ENCODE measurements at regions not wholly inside any gene's neighbourhood (a gene's known extent, or its start where the extent isn't known, plus 50 kb on each side); places are given as distances from the start of the nearest gene placed in this dataset.

DNA sequence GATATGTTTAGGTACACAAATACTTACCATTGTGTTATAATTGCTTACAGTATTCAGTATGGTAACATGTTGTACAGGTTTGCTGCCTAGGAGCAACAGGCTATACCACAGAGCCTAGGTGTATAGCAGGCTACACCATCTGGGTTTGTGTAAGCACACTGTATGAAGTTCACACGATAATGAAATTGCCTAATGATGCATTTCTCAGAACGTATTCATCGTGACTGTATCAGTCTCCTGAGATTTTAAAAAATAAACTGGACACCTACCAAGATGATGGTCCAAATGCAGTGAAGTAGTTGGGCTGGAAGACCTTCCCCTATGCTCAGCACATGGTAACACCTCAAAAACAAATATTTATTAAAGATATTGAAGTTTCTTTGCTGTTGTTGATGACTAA lies 103.3 kb upstream of the NFIB start:
- WGBS, 2 donors: 84 to 94% methylated on average over 3 of the region's 3 CpGs
- no peak for TF ChIP-seq EP300 (IDR thresholded peaks at IDR 0.05)
- no peak for TF ChIP-seq POLR2AphosphoS5 (IDR thresholded peaks at IDR 0.05)
- no peak for TF ChIP-seq POLR2A (IDR thresholded peaks at IDR 0.05)
- TF ChIP-seq CTCF (IDR thresholded peaks at IDR 0.05): no peak
- no peak for DNase-seq
- no peaks in the 10 kb centered on the region for H3K4me1 ChIP-seq
- H3K9me3 ChIP-seq: no peaks in the 10 kb centered on the region
- no peaks in the 10 kb centered on the region for H3K27me3 ChIP-seq
- H3K36me3 ChIP-seq: no peaks in the 10 kb centered on the region
- no peak overlapping the region for H3K27ac ChIP-seq
- peak in 1 of 2 donors; percentile 19 for ATAC-seq (ENCODE audit: low FRiP score in 2 of 2)
- H3K4me3 ChIP-seq: no peak overlapping the region

DNA sequence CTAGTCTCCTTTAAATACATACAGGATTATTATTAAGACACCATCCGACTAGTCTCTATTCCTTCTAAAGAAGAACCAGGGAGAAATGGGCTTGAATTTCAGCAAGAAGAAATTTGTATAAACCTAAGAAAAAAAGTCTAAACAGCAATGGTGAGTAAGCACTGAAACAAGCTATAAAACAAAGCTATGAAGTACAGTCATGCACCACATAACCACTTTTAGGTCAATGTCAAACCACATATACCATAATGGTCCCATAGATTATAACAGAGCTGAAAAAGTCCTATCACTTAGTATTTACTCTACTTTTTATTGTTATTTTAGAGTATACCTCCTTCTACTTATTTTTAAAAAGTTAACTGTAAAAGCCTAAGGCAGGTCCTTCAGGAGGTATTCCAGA lies 102.0 kb upstream of the NFIB start:
- no peak for DNase-seq
- H3K36me3 ChIP-seq: no peaks in the 10 kb centered on the region
- no peaks in the 10 kb centered on the region for H3K27me3 ChIP-seq
- H3K9me3 ChIP-seq: no peaks in the 10 kb centered on the region
- ATAC-seq (ENCODE audit: low FRiP score in 2 of 2): no peak
- H3K27ac ChIP-seq: no peak overlapping the region
- H3K4me3 ChIP-seq: no peak overlapping the region
- TF ChIP-seq POLR2AphosphoS5 (IDR thresholded peaks at IDR 0.05) (no peak), POLR2A (IDR thresholded peaks at IDR 0.05) (no peak), CTCF (IDR thresholded peaks at IDR 0.05) (no peak), EP300 (IDR thresholded peaks at IDR 0.05) (no peak)
- H3K4me1 ChIP-seq: no peaks in the 10 kb centered on the region
- WGBS, 2 donors: 96 to 97% methylated on average over 1 of the region's 1 CpG

GRCh38 chr9:14413812-14414211 lies 99.9 kb upstream of the NFIB start:
- ATAC-seq (ENCODE audit: low FRiP score in 2 of 2) (no peak), DNase-seq (no peak)
- H3K4me3 ChIP-seq: no peak overlapping the region
- H3K36me3 ChIP-seq: no peaks in the 10 kb centered on the region
- no peak overlapping the region for H3K27ac ChIP-seq
- TF ChIP-seq POLR2A (IDR thresholded peaks at IDR 0.05) (no peak), CTCF (IDR thresholded peaks at IDR 0.05) (no peak), POLR2AphosphoS5 (IDR thresholded peaks at IDR 0.05) (no peak), EP300 (IDR thresholded peaks at IDR 0.05) (no peak)
- no peaks in the 10 kb centered on the region for H3K4me1 ChIP-seq
- WGBS, 2 donors: 93% methylated on average over 6 of the region's 6 CpGs
- no peaks in the 10 kb centered on the region for H3K27me3 ChIP-seq
- H3K9me3 ChIP-seq: no peaks in the 10 kb centered on the region

DNA sequence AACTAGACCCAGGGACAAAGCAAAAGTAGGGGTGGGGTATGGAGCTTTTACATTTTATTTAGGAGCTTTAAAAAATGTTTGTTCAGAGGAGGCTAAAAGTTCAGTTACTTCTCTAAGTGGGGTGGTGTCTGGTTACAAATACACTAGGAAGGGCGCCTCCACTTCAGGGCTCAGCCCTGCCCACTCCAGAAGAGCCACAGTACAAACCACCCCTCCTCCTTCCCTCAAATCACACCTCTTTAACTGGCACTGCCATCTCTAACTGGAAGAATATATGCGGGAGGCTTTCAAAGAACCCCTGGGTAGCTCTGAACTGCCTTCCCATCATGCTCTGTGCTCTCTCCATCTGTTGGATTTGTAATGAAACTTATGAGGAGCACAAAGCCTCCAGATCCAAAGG lies 98.8 kb upstream of the NFIB start:
- Histone ChIP-seq H3K27me3 (no peaks in the 10 kb centered on the region), H3K36me3 (no peaks in the 10 kb centered on the region), H3K9me3 (no peaks in the 10 kb centered on the region), H3K4me1 (no peaks in the 10 kb centered on the region), H3K4me3 (no peak overlapping the region), H3K27ac (no peak overlapping the region)
- ATAC-seq (ENCODE audit: low FRiP score in 2 of 2) (no peak), DNase-seq (peak in 1 of 2 donors; percentile 47)
- 84 to 92% methylated on average over 2 of the region's 2 CpGs for WGBS, 2 donors
- TF ChIP-seq EP300 (IDR thresholded peaks at IDR 0.05) (no peak), POLR2A (IDR thresholded peaks at IDR 0.05) (no peak), CTCF (IDR thresholded peaks at IDR 0.05) (no peak), POLR2AphosphoS5 (IDR thresholded peaks at IDR 0.05) (no peak)

DNA sequence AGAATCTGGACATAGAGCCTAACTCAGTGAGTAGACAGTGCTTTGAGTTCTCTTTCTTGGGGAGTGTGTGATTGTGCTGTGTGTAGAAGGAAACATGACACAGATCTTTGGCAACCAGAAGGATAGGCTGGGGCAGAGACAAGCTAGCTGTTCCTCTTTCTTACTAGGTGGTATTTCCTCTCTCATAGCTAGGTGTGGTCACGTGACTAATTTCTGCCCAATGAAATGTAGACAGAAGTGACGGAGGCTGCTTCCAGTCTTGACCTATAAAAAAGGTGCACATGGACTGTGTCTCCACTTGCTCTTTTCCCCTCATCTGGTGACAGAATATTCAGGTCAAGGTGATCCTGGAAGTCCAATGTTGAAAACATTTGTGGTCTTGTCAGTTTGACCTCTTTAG lies 92.5 kb upstream of the NFIB start:
- TF ChIP-seq POLR2AphosphoS5 (IDR thresholded peaks at IDR 0.05) (no peak), POLR2A (IDR thresholded peaks at IDR 0.05) (no peak)
- no peaks in the 10 kb centered on the region for H3K27me3 ChIP-seq
- no peaks in the 10 kb centered on the region for H3K9me3 ChIP-seq
- 71 to 95% methylated on average over 2 of the region's 2 CpGs for WGBS, 2 donors
- no peak for DNase-seq
- H3K27ac ChIP-seq: no peak overlapping the region
- ATAC-seq (ENCODE audit: low FRiP score in 2 of 2): no peak
- H3K4me3 ChIP-seq: no peak overlapping the region
- no peaks in the 10 kb centered on the region for H3K4me1 ChIP-seq
- H3K36me3 ChIP-seq: no peaks in the 10 kb centered on the region
